PFSK-1 (cell line): ENCODE measurements at regions not wholly inside any gene's neighbourhood (a gene's known extent, or its start where the extent isn't known, plus 50 kb on each side); places are given as distances from the start of the nearest gene placed in this dataset.

Experiments used
- POLR2AphosphoS5 ChIP-seq: IDR thresholded peaks from 2 replicates; pipeline ENCODE4 v1.6.1; 2012; ENCODE audit warnings: low read depth, mild to moderate bottlenecking, control low read depth, low read length, moderate library complexity
- REST ChIP-seq, 2 experiments: IDR thresholded peaks; 2 replicates each; pipeline versions ENCODE4 v1.6.1 to v1.8.0; 2011 to 2012; ENCODE audit warnings: low read depth in 2 of 2, low read length in 2 of 2, control low read depth in 1 of 2, inconsistent platforms in 1 of 2, mild to moderate bottlenecking in 1 of 2, moderate library complexity in 1 of 2; ENCODE audit not compliant: insufficient read depth in 1 of 2
- SIN3A ChIP-seq: IDR thresholded peaks from 2 replicates; pipeline ENCODE4 v1.6.1; 2012; ENCODE audit warnings: mild to moderate bottlenecking, low read length, moderate library complexity, borderline replicate concordance; ENCODE audit not compliant: insufficient read depth

- TF ChIP-seq POLR2AphosphoS5, result no peak
- no peak for TF ChIP-seq SIN3A
- no peak for TF ChIP-seq REST (IDR thresholded peaks at IDR 0.05; ENCODE audit: insufficient read depth in 1 of 2, low read depth in 2 of 2, low read length in 2 of 2)
Observed at GRCh38 chr20:40192529-40192928, 496.5 kb downstream of the MAFB start.
